ENCODE measurements at regions not wholly inside any gene's neighbourhood (a gene's known extent, or its start where the extent isn't known, plus 50 kb on each side); places are given as distances from the start of the nearest gene placed in this dataset.
"Not testable (repeated sequence)": the region's sequence is repeated elsewhere in the genome, so short reads cannot be mapped to it uniquely, and the experiment has no call there.

- H3K4me3 ChIP-seq (ENCODE audit: low read depth, low read length); H3K9me3 ChIP-seq (ENCODE audit: control insufficient read depth, insufficient read depth, low read length); H3K27ac ChIP-seq (ENCODE audit: low read depth, low read length); H3K36me3 ChIP-seq (ENCODE audit: control insufficient read depth, insufficient read depth, low read length); H3K9ac ChIP-seq (ENCODE audit: low read depth, low read length); H3K27me3 ChIP-seq (ENCODE audit: control insufficient read depth, insufficient read depth, low read length); H3K4me1 ChIP-seq (ENCODE audit: control insufficient read depth, insufficient read depth, low read length): not testable (repeated sequence)
These were observed 116.5 kb upstream of the PLGLB2 start for GRCh38 chr2:87631402-87631801.

- not testable (repeated sequence) for H3K4me3 ChIP-seq (ENCODE audit: low read depth, low read length); H3K4me1 ChIP-seq (ENCODE audit: control insufficient read depth, insufficient read depth, low read length); H3K9ac ChIP-seq (ENCODE audit: low read depth, low read length); H3K36me3 ChIP-seq (ENCODE audit: control insufficient read depth, insufficient read depth, low read length); H3K27me3 ChIP-seq (ENCODE audit: control insufficient read depth, insufficient read depth, low read length); H3K9me3 ChIP-seq (ENCODE audit: control insufficient read depth, insufficient read depth, low read length); H3K27ac ChIP-seq (ENCODE audit: low read depth, low read length)
These were observed 114.5 kb upstream of the PLGLB2 start for GRCh38 chr2:87633287-87633963.

- not testable (repeated sequence) for H3K27me3 ChIP-seq (ENCODE audit: control insufficient read depth, insufficient read depth, low read length); H3K9me3 ChIP-seq (ENCODE audit: control insufficient read depth, insufficient read depth, low read length); H3K4me3 ChIP-seq (ENCODE audit: low read depth, low read length); H3K36me3 ChIP-seq (ENCODE audit: control insufficient read depth, insufficient read depth, low read length); H3K27ac ChIP-seq (ENCODE audit: low read depth, low read length); H3K9ac ChIP-seq (ENCODE audit: low read depth, low read length); H3K4me1 ChIP-seq (ENCODE audit: control insufficient read depth, insufficient read depth, low read length)
These were observed 113.8 kb upstream of the PLGLB2 start for GRCh38 chr2:87634106-87634505.

- H3K36me3 ChIP-seq (ENCODE audit: control insufficient read depth, insufficient read depth, low read length); H3K27me3 ChIP-seq (ENCODE audit: control insufficient read depth, insufficient read depth, low read length); H3K4me1 ChIP-seq (ENCODE audit: control insufficient read depth, insufficient read depth, low read length); H3K9me3 ChIP-seq (ENCODE audit: control insufficient read depth, insufficient read depth, low read length); H3K9ac ChIP-seq (ENCODE audit: low read depth, low read length); H3K4me3 ChIP-seq (ENCODE audit: low read depth, low read length): not testable (repeated sequence)
- peak overlapping the region; percentile 65 for H3K27ac ChIP-seq (ENCODE audit: low read depth, low read length)
These were observed 112.8 kb upstream of the PLGLB2 start for GRCh38 chr2:87634971-87635650.

GRCh38 chr2:87636246-87636645 is 111.6 kb upstream of the PLGLB2 start:
- H3K27me3 ChIP-seq (ENCODE audit: control insufficient read depth, insufficient read depth, low read length); H3K9me3 ChIP-seq (ENCODE audit: control insufficient read depth, insufficient read depth, low read length); H3K36me3 ChIP-seq (ENCODE audit: control insufficient read depth, insufficient read depth, low read length); H3K4me1 ChIP-seq (ENCODE audit: control insufficient read depth, insufficient read depth, low read length); H3K27ac ChIP-seq (ENCODE audit: low read depth, low read length); H3K9ac ChIP-seq (ENCODE audit: low read depth, low read length); H3K4me3 ChIP-seq (ENCODE audit: low read depth, low read length): not testable (repeated sequence)

- not testable (repeated sequence) for H3K9ac ChIP-seq (ENCODE audit: low read depth, low read length); H3K9me3 ChIP-seq (ENCODE audit: control insufficient read depth, insufficient read depth, low read length); H3K36me3 ChIP-seq (ENCODE audit: control insufficient read depth, insufficient read depth, low read length); H3K4me3 ChIP-seq (ENCODE audit: low read depth, low read length); H3K27ac ChIP-seq (ENCODE audit: low read depth, low read length); H3K4me1 ChIP-seq (ENCODE audit: control insufficient read depth, insufficient read depth, low read length); H3K27me3 ChIP-seq (ENCODE audit: control insufficient read depth, insufficient read depth, low read length)
These were observed 111.2 kb upstream of the PLGLB2 start for GRCh38 chr2:87636735-87637134.

- H3K9ac ChIP-seq (ENCODE audit: low read depth, low read length), result not testable (repeated sequence)
These were observed 110.5 kb upstream of the PLGLB2 start for GRCh38 chr2:87637249-87637990.

GRCh38 chr2:87638114-87638807 is 109.6 kb upstream of the PLGLB2 start:
- not testable (repeated sequence) for H3K4me1 ChIP-seq (ENCODE audit: control insufficient read depth, insufficient read depth, low read length); H3K27ac ChIP-seq (ENCODE audit: low read depth, low read length); H3K27me3 ChIP-seq (ENCODE audit: control insufficient read depth, insufficient read depth, low read length); H3K9ac ChIP-seq (ENCODE audit: low read depth, low read length); H3K9me3 ChIP-seq (ENCODE audit: control insufficient read depth, insufficient read depth, low read length); H3K4me3 ChIP-seq (ENCODE audit: low read depth, low read length); H3K36me3 ChIP-seq (ENCODE audit: control insufficient read depth, insufficient read depth, low read length)

More at GRCh38 chr2:87637249-87637990, 110.5 kb upstream of the PLGLB2 start:
- H3K9me3 ChIP-seq (ENCODE audit: control insufficient read depth, insufficient read depth, low read length); H3K27me3 ChIP-seq (ENCODE audit: control insufficient read depth, insufficient read depth, low read length); H3K4me3 ChIP-seq (ENCODE audit: low read depth, low read length); H3K36me3 ChIP-seq (ENCODE audit: control insufficient read depth, insufficient read depth, low read length); H3K27ac ChIP-seq (ENCODE audit: low read depth, low read length); H3K4me1 ChIP-seq (ENCODE audit: control insufficient read depth, insufficient read depth, low read length): not testable (repeated sequence)

- H3K27me3 ChIP-seq (ENCODE audit: control insufficient read depth, insufficient read depth, low read length); H3K4me3 ChIP-seq (ENCODE audit: low read depth, low read length); H3K4me1 ChIP-seq (ENCODE audit: control insufficient read depth, insufficient read depth, low read length); H3K36me3 ChIP-seq (ENCODE audit: control insufficient read depth, insufficient read depth, low read length); H3K27ac ChIP-seq (ENCODE audit: low read depth, low read length); H3K9ac ChIP-seq (ENCODE audit: low read depth, low read length); H3K9me3 ChIP-seq (ENCODE audit: control insufficient read depth, insufficient read depth, low read length): not testable (repeated sequence)
These were observed 109.0 kb upstream of the PLGLB2 start for GRCh38 chr2:87638872-87639271.

GRCh38 chr2:87639801-87640440 is 108.0 kb upstream of the PLGLB2 start:
- H3K36me3 ChIP-seq (ENCODE audit: control insufficient read depth, insufficient read depth, low read length); H3K9me3 ChIP-seq (ENCODE audit: control insufficient read depth, insufficient read depth, low read length); H3K27ac ChIP-seq (ENCODE audit: low read depth, low read length); H3K4me1 ChIP-seq (ENCODE audit: control insufficient read depth, insufficient read depth, low read length); H3K9ac ChIP-seq (ENCODE audit: low read depth, low read length); H3K4me3 ChIP-seq (ENCODE audit: low read depth, low read length); H3K27me3 ChIP-seq (ENCODE audit: control insufficient read depth, insufficient read depth, low read length): not testable (repeated sequence)
